ENCODE measurements at regions not wholly inside any gene's neighbourhood (a gene's known extent, or its start where the extent isn't known, plus 50 kb on each side); places are given as distances from the start of the nearest gene placed in this dataset.

DNA sequence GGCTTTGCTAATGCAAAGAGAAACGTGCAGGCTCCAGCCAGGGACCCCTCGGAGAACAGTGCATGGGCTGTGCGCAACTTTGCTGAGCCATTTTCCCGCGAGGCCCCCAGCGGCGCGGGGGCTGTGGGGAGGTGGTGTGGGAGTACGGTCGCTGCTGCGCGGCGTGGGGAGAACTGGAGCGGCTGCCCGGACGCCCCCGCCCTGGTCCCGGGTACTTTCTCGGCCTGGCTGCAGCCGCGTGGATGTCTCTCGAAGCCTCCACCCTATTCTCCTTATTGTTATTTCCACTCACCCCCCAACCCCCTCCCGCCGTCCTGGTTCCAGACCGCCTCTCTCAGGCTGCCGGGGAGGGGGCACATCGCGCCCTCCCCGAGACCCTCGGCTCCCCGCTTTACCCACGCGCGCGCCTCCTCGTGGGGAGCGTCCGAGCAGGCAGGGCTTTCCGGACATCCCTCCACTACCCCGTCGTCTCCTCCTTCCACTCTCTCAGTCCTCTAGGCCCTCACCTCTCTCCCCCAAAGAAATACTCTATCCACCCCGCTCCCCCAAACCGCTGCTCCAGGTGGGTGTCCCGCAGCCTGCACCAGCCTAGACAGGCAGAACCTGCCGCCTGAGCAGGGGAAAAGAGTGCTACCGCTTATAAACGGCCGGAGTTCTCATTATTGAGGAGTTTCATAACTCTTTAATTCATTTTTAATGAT, 68.6 kb upstream of the TBCA start:
- no peak for DNase-seq (ENCODE audit: low read depth in 2 of 2)

DNA sequence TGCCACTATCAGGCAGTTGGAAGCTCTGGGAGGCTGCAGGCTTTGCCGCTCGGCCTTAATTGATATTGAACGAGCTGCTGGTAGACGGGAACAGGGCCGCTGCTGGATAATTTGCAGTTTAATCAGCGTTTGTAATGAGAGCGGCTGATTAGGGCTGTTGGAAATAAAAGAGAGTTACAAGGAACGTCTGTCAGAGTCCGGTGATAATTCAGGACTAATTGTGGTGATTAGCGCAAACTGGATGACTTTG, 68.2 kb upstream of the TBCA start:
- DNase-seq (ENCODE audit: low read depth in 2 of 2), result no peak

DNA sequence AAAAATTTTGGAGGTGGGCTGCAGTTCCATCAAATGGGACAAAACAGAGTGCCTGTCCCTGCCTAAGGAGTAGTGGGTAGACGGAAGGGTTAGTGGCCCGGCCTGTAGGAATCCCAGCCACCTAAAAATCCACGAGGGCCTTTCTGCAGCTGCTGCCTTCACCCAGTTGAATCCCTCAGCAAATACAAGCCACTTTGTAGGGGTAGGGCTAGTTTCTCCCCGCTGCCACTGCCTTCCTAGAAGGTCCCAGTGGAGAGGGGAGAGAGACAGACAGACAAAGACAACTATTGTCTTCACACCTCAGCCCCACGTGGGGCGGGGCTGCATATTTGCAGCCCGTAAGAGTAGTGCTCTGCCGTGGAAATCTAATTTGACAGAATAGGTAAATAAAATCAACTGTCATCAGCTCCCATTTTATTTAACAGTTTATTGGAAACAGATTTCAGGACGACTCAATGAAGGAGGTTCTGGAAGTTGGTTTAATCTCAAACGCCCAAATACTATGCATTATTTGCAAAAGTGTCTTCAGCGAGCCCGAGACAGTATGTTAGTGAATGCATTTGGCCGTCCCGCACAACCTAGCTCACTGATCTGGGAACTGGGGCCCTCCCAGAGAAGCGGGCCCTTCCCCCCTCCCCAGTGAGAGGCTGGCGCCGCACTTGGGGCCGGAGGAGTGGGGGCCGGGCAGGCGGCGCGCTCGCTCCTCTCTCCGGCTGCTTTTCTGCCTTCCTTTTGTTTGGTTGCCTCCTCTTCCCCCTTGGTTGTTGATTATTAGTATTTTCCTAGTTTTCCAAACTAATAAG, 67.6 kb upstream of the TBCA start:
- no peak for DNase-seq (ENCODE audit: low read depth in 2 of 2)

DNA sequence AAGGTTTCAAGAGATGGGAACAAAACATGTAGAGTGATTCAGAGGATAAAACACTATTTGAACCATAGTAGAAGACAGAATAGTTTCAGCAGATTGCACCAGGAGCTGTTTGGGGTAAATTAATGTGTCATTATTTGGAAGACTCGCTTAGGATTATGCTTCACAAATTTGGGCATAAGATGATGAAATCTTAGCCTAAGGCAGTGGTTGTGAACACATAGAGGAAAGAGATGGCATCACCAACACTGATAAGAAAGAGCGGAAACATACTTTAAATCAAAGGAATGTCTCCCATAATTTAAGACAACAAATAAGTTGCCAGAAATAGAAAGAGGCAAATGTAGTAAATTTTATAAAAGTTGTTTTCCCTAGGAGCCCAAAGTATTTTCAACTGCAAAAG, 66.1 kb upstream of the TBCA start:
- no peak for DNase-seq (ENCODE audit: low read depth in 2 of 2)

DNA sequence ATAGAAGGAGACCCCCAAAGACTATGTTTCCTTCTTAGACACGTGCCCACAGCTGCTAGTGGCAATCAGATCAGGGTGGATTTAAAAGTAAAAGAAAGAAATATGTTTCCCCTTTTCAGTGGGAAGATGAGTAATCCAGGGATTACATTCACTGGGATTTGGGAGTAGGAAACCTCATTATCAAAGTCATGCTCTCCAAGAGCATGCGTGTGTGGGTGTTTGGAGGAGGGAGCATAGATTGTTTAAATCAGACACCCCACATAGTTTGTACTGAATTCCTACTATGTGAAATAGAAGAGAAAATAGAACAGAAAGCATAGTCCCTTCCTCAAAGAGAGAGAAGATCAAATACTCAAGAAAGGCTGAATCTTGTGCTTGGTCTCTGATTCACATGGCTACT, 65.5 kb upstream of the TBCA start:
- no peak for DNase-seq (ENCODE audit: low read depth in 2 of 2)

DNA sequence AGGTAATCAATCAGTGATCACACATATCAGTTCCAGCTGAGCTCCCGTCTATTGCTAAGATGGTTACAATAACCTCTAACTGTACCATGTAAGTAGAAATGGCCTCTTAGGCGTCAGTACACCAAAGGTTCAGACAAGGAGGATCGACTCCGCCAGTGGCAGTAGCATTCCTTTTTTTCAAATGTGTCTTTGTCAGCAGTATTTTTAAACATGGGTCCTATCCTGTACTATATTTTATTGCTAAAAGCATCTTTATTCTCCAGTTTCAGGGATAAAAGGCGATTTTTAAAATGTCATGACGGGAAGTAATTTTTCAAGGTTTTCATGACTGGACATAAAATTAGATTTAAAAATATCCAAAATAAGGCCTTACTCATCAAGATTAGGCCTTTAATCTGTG, 64.8 kb upstream of the TBCA start:
- DNase-seq (ENCODE audit: low read depth in 2 of 2), result no peak

DNA sequence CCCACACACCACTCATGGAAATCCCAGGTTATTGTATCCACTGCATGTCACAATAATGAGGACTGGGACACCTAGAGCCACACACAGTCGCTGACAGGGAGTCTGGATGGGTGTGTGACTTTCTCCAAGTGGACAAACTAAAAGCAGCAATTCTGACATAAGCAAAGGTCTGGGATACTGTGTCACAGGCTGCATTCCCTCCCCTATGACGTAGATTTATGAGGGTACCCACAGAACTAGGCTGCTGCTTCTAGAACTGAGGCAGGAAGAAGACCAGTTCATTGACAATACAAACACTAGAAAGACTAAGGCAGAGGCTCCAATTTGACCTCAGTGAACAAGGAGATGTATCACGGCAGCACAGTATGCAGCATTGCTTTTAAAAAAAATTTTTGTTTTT, 63.6 kb upstream of the TBCA start:
- no peak for DNase-seq (ENCODE audit: low read depth in 2 of 2)

DNA sequence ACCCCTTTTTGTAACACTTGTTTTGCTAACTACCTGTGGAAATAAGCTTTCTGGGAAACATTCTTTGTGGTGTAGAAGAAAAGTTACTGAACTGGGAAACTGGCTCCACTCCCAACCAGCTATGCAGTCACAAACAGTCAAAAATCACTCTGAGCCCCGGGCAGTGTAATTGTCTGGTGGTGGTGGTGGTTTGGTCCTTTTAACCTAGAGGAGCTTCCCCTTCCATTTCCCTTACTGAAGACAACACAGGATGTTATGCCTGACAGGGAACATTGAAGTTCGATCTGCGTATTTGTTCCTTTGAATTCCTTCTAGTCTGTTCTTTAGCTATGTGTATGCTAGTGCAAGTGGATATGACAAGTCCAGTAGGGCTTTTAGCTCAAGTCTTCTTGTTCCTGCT, 56.8 kb upstream of the TBCA start:
- no peak for DNase-seq (ENCODE audit: low read depth in 2 of 2)

DNA sequence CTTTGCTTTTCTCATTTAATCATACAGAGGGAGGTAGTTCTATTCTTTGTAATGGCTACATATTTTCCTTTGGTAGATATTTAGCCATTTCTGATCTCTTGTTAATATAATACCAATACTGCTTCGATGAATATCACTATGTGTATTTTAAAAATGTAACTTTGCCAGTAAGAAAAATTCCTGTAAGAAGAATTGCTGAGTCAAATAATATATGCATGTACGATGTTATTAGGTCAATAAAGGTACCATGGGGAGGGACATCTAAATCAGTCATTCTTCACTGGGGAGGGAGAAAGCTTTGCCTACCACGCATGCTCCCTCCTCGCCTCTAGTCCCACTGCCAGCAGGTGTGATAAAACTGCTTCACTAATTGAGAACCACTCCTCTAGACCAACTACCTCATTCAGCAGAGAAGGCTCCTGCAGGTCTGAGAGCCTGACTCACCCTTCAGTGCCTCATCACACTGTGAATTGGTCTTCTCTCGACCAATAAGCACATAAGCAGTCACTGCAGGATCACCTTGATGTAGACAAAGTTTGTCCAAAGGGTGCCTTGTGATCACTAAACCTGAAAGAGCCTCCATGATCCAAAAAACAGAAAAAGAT, 56.1 kb upstream of the TBCA start:
- DNase-seq (ENCODE audit: low read depth in 2 of 2), result no peak

DNA sequence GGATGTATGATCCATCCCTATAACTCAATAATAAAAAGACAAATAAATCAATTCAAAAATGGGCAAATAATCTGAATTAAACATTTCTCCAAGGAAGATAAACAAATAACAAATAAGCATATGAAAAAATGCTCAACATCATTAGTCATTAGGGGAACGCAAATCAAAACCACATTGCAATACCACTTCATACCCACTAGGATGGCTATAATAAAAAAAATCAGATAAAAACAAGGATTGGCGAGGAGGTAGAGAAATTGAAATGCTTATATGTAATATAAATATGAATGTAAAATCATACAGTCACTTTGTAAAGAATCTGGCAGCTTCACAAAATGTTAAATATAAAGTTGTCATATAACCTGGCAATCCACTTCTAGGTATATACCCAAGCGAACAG, 52.3 kb upstream of the TBCA start:
- DNase-seq (ENCODE audit: low read depth in 2 of 2), result no peak

All from fibroblast of skin of left quadriceps (primary cell).